ENCODE measurements at regions not wholly inside any gene's neighbourhood (a gene's known extent, or its start where the extent isn't known, plus 50 kb on each side); places are given as distances from the start of the nearest gene placed in this dataset.

- Histone ChIP-seq H3K4me1 (ENCODE audit: control insufficient read depth, insufficient read depth, low read length) (no peaks in the 10 kb centered on the region), H2BK5ac (ENCODE audit: low read depth, low read length, poor library complexity, severe bottlenecking) (no peak overlapping the region), H4K5ac (ENCODE audit: low read depth, low read length) (no peak overlapping the region), H3K18ac (ENCODE audit: low read depth, low read length) (no peak overlapping the region), H4K20me1 (ENCODE audit: insufficient read depth, low read length) (no peaks in the 10 kb centered on the region), H2BK15ac (ENCODE audit: low read depth, low read length) (no peak overlapping the region), H3K27me3 (ENCODE audit: control insufficient read depth, insufficient read depth, low read length) (no peaks in the 10 kb centered on the region), H2AK5ac (ENCODE audit: low read depth, low read length) (no peak overlapping the region), H4K91ac (ENCODE audit: insufficient read depth, low read depth, low read length) (no peak overlapping the region), H3K4me2 (ENCODE audit: low read depth, low read length) (no peak overlapping the region), H3K4ac (ENCODE audit: low read depth, low read length) (no peak overlapping the region), H3K27ac (ENCODE audit: insufficient read depth, low read length) (no peak overlapping the region), H3K4me3 (ENCODE audit: insufficient read depth, low read depth, low read length) (no peak overlapping the region), H3K79me1 (ENCODE audit: low read depth in 1 of 2, low read length in 2 of 2) (no peaks in the 10 kb centered on the region), H2AFZ (replicated peaks; ENCODE audit: low read length, poor library complexity) (no peak overlapping the region), H2BK20ac (ENCODE audit: low read depth, low read length) (no peak overlapping the region), H3K23ac (ENCODE audit: low read depth, low read length) (no peak overlapping the region), H3K14ac (replicated peaks; ENCODE audit: low read depth, low read length) (no peak overlapping the region), H4K8ac (ENCODE audit: low read depth in 2 of 2, low read length in 2 of 2) (no peak overlapping the region), H3K9ac (ENCODE audit: low read depth, low read length) (no peak overlapping the region), H2AK9ac (replicated peaks; ENCODE audit: low read depth, low read length, poor library complexity) (no peak overlapping the region), H2BK120ac (ENCODE audit: low read depth, low read length) (no peak overlapping the region), H3K9me3 (ENCODE audit: control insufficient read depth, insufficient read depth, low read length) (peaks cover 8% of the 10 kb centered on the region; the same call in 1 of the 2 replicates), H3K56ac (ENCODE audit: extremely low read depth, insufficient read depth, low read length) (no peak overlapping the region), H3K9me1 (ENCODE audit: insufficient read depth, low read length) (no peaks in the 10 kb centered on the region), H3K36me3 (ENCODE audit: control insufficient read depth, insufficient read depth, low read length) (no peaks in the 10 kb centered on the region)
- in situ Hi-C loops (cut with MboI; ENCODE audit: low sequenced_read_pairs): no loop called here
- dilution Hi-C loops (cut with HindIII; ENCODE audit: low sequenced_read_pairs, unreplicated experiment): no loop called here
- intact Hi-C loops (cut with micrococcal nuclease): no loop called here
- CTCF ChIA-PET: no interaction called here
- DNase-seq: no peak
- ATAC-seq (ENCODE audit: low read depth): no peak
- TF ChIP-seq CHD1 (IDR thresholded peaks at IDR 0.05; ENCODE audit: low read depth, low read length) (no peak), CEBPB (IDR thresholded peaks at IDR 0.05; ENCODE audit: low read depth, low read length) (no peak), SMC3 (IDR thresholded peaks at IDR 0.05; ENCODE audit: low read depth, low read length) (no peak), RAD21 (IDR thresholded peaks at IDR 0.05; ENCODE audit: low read length) (no peak), NFE2L2 (IDR thresholded peaks at IDR 0.05; ENCODE audit: low read depth, low read length) (no peak), USF2 (IDR thresholded peaks at IDR 0.05; ENCODE audit: low read depth, low read length) (no peak), MAFK (IDR thresholded peaks at IDR 0.05; ENCODE audit: low read depth, low read length) (no peak), MAZ (IDR thresholded peaks at IDR 0.05; ENCODE audit: borderline replicate concordance, low read depth, low read length) (no peak), FOS (IDR thresholded peaks at IDR 0.05; ENCODE audit: low read depth, low read length) (no peak), RCOR1 (IDR thresholded peaks at IDR 0.05; ENCODE audit: insufficient replicate concordance, low read length) (no peak), MXI1 (IDR thresholded peaks at IDR 0.05; ENCODE audit: borderline replicate concordance, low read depth, low read length) (no peak)
- BruUV-seq (replicated peaks): no TSS peak
- WGBS, 2 experiments (ENCODE audit: extremely low coverage in 2 of 2, insufficient read length in 1 of 2): no CpG with 5 or more reads among the region's 5 CpGs
- POLR2A ChIA-PET (ENCODE audit: unreplicated experiment): no interaction called here
These were observed 102.8 kb upstream of the NUPR2 start for GRCh38 chr7:56219017-56219416.
